GM18873 (cell line): ENCODE measurements at regions not wholly inside any gene's neighbourhood (a gene's known extent, or its start where the extent isn't known, plus 50 kb on each side); places are given as distances from the start of the nearest gene placed in this dataset.

Source experiments
- ATAC-seq: cut with Tn5 transposase; IDR thresholded peaks from one replicate; pipeline ENCODE4 v1.9.1; 2021; ENCODE audit warnings: mild to moderate bottlenecking, moderate library complexity, moderate number of reproducible peaks; ENCODE audit not compliant: unreplicated experiment, low FRiP score

DNA sequence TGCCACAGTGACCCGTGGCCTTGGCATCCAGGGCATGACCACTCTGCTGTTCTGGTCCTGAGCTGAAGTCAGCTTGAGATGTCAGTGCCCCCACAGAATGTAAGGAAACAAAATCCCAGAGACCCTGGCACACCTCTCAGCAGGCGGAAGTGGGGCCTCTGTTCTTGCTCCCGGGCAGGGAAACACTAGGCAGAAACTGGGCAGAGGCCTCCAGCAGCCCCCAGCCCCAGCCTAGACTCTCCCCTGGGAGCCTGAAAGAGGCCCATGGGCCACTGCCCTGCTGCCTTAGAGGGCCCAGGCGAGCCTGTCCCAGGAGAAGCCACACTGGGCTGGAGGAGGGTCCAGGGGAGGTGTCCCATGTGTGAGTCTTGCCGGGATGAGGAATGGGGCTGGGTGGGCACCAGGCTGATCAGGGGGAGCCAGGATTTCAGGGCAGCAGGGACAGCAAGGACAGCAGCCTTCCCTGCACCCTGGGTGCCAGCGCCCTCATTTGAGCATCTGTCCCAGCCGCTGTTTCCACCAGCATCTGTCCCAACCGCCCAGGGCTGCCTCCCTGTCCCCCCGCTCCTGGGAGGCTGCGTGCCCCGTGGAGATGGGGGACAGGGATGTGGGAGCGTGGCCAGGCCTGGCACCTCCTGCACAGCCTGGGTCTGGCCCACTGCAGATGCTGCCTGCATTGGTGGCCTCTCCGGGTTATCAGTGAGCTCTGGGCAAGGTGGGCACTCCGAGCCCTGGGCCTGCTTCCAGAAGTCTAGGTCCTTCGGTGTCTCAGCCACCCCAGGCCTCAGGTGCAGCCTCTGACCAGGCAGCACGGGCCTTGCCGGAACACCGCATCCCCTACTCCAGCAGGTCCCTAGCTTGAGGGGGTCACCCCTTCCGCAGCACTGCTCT is 1072.4 kb downstream of the BRD1 start:
- no peak for ATAC-seq

DNA sequence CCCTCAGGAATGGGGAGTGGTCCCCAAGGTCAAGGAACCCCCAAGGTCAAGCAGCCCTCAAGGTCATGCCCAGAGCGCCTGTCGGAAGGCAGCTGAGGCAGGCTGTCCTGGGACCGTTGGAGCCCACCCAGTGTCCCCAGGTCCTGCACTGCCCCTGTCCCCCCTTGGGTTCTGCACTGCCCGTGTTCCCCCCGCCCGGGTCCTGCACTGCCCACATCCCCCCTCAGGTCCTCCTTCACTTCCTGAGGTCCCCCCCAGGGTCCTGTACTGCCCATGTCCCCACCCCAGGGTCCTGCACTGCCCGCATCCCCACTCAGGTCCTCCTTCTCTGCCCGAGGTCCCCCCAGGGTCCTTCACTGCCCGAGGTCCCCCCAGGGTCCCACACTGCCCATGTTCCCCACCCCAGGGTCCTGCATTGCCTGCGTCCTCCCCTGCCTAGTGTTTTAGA is 1073.0 kb downstream of the BRD1 start:
- ATAC-seq = no peak

DNA sequence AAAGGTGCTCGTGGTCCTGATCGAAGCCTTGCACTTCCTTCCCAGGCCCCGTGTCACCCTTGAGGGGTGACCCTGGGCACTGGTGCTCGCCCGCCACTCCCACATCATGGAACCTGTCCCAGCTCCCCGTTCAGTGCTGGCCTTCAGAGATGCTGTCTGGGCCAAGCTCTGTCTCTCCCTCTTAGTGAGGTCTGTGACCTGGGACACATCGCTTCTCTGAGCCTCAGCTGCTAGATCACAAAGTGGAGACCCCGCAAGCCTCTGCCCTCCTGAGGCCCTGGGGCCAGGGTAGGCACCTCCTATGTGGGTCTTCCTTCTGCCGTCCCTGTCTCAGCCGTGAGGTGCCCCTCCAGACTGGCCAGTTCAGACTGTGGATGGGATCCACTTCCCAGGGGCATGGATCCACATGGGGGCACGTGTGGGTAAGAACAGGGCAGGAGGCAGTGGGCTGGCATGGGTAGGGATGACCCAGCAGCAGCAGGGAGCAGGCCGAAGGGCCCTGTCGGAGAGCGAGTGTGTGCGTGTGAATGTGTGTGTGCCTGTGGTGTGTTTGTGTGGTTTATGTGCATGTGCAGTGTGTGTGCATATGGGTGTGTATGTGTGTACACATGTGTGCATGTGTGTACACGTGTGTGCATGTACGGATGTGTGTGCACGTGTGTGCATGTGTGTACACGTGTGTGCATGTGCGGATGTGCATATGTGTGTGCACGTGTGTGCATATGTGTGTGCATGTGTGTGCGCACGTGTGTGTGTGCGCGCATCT is 1073.7 kb downstream of the BRD1 start:
- ATAC-seq = no peak

DNA sequence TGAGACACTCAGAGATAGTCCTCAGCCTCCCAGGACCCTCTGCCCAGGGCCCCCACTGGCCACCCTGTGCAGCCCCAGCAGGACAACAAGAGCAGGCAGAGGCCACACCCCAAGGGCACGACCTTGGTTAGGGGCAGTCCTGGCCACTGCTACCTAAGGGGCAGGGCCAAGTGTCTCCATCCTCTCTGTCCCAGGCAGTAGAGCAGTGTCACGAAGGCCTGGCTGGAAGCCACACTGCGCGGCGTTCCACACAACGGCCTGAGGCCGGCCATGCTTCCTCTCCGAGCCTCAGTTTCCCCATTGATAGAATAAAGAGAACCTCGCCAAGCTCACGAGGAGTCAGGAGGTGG is 1074.3 kb downstream of the BRD1 start:
- ATAC-seq = no peak

DNA sequence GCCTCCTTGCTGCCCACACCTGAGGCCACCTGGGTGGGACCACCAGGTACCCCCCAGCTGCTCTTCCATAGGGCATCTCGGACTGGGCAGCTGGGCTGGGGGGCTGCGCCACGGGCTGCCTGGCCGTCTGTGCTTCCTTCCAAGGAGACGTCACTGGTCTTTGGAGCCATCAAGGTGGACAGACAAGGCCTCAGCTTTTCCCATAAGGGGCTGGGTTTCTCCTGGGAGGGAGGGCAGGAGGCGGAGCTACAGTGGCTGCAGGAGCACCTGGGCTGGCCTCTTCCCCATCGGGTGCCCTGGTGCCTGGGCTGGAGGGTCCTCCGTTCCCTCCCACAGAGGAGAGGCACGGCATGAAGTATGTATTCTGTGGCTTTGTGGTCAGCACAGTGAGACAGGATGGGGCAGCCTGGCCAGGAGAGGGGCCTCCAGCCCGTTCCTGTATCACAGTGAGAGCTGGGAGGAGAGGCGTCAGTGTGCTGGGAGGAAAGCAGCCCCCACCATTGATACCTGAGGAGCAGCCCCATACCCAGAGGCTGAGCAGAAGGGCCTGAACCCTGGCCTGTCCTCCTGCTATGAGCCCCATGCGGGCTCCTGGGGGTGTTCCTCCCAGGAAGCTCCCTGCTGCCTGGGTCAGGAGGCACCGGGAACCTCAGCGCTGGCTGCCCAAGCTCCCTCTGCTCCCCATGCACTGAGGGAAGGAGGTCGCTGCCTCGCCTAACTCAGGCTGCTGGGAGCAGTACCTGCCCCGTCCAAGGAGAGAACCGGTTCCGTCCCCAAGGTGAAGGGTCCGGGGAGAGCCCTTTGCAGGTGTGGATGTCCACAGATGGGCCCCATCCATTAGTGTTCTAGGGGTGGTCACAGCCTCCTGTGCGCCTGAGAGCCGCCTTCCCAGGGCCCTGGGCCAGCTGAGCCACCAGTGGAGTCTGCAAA is 1075.0 kb downstream of the BRD1 start:
- no peak for ATAC-seq

DNA sequence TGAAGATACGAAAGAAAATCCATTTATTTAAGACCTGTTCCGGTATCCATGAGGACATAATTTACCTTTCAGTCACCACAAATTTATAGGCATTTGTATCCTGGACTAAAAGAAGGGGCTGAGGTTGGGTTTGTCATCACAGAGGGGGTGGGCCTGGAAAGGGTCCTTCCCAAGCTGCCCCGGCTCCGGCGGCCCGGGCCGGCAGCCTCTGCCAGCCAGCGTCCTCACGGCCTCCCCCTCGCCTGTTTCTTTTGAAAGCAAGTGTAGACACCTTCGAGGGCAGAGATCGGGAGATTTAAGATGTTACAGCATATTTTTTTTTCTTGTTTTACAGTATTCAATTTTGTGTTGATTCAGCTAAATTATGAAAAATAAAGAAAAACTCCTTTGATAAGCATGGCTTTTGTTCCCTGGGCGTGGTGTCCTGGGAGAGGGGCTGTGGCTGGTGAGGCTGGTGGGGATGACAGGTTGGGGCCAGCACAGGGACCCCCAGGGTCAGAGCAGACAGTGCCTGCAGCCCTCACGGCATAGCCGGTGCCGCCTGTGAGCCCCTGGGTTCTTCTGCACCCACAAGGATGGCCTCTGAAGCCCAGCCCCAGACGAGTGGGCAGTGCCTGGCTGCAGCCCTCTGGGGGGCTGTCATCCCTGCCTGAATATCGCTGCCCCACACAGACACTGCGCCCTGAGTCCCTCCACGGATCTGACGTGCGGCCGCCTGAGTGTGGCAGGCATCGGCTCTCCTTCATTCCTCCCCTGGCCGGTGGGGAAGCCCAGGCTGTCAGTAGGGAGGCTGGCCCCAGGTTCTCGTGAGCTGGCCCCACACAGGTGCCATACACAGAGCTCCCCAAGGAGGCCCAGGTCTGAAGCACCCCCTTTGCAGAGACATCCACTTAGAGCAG is 1075.9 kb downstream of the BRD1 start:
- no peak for ATAC-seq

DNA sequence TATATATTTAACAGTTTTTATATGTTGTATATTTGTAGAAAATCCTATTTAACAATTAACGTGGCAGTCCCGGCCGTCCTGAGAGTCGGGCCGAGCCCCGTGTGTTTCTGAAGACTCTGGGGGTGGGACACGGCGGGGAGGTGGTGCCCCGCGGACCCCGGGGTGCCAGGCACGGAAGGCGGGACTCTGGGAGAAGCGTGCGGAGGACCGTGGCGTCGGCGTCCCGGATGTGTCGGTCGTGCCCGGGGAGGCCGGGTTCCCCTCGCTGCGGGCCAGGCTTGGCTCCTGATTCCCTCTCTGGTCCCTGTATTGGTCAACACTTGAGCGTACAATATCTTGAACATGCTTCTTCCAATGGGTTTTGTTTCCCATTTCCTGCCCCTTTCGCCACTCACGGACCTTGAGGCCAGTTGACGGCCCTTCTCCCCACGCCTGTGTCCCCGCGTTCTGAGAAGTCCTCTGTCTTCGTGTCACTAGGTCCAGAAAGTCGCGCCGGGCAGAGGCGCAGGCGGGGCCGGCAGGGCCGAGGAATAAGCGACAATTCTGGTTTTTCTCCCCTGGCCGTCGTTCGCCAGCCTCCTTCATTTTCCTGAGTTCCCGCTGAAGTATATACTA is 1076.7 kb downstream of the BRD1 start:
- ATAC-seq = no peak

DNA sequence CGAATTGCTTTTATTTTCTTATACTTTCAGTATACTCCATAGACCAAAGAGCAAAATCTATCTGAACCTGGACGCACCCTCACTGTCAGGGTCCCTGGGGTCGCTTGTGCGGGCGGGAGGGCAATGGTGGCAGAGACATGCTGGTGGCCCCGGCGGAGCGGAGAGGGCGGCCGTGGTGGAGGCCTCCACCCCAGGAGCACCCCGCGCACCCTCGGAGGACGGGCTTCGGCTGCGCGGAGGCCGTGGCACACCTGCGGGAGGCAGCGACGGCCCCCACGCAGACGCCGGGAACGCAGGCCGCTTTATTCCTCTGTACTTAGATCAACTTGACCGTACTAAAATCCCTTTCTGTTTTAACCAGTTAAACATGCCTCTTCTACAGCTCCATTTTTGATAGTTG is 1077.4 kb downstream of the BRD1 start:
- no peak for ATAC-seq

DNA sequence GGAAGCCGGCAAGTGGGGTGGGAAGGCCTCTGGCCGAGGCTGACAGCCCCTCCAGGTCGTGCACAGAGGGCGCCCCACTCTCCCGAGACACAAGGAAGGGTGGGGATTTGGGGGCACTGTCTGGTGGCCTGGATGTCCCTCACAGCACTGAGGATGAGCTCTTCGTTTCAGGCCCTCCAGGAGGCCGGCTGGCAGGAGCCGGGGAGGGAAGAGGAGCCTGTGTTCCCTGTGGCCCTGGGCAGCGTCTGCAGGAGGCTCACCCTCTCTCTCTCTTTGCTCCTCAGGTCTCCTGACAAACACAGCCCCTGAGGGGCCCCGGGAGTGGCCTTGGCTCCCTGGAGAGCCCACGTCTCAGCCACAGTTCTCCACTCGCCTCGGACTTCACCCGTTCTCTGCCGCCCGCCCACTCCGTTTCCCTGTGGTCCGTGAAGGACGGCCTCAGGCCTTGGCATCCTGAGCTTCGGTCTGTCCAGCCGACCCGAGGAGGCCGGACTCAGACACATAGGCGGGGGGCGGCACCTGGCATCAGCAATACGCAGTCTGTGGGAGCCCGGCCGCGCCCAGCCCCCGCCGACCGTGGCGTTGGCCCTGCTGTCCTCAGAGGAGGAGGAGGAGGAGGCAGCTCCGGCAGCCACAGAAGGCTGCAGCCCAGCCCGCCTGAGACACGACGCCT is 1078.0 kb downstream of the BRD1 start:
- ATAC-seq = no peak

DNA sequence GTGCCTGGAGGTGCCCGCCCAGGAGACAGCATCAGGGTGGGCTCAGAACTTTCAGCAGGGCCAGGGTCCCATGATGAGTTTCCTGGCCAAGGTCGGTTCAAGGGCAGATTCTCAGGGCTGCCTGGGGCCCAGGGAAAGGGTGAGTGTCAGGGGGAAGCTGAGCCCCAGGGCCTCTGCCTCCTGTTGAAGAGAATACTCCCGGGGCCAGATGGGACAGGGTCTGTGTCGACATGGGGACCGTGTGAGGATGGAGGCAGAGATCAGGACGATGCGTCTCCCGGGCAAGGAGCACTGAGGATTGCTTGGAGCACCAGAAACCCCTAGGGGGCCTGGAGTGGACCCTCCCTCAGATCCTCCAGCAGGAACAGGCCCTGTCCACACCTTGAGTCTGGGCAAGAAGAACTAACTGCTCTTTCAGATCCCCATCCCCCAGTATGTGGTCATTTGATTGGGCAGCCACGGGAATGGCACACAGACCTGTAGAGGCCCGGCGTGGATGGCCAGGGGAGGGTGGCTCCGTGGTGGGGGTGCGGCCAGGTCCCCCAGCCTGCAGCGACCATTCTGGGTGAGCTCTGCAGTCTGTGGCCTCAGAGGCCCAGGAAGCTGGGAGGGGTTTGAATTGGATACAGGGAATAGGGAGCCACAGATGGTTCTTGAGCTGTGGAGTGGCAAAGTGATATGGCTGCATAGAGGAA is 1078.7 kb downstream of the BRD1 start:
- ATAC-seq = no peak

DNA sequence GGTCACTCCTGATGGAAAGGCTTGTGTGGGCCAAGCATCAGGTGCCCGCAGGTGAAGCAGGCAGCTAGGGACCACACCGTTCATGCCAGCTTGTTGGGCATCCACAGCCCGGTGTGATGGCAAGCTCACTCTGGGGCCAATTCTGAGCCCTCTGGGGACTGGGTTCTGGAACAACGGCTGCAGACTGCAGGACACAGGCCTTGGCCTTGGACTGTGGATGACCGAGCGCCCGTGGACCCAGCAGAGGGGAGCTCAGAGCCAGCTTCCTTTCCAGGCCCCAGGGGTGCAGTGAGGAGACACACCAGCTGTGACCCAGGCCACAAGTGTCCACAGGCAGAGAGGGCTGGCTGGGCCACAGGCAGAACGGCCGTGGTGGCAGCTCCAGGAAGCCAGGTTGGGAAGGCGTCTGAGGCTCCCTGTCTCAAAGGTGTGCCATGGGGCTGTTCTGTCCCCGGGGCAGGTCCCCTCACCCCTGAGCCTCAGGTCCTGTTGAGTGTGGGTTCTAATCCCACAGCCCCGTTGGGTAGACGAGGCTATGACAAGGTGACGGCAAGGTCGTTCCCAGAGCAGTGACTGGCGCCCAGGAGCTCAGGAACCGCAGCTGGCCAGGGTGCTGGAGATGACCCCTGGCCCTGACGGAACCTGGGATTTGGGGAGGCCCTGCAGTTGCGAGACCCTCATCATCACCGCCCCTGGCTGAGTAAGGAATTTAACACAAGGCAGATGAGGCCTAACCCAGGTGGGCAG is 1079.4 kb downstream of the BRD1 start:
- no peak for ATAC-seq

DNA sequence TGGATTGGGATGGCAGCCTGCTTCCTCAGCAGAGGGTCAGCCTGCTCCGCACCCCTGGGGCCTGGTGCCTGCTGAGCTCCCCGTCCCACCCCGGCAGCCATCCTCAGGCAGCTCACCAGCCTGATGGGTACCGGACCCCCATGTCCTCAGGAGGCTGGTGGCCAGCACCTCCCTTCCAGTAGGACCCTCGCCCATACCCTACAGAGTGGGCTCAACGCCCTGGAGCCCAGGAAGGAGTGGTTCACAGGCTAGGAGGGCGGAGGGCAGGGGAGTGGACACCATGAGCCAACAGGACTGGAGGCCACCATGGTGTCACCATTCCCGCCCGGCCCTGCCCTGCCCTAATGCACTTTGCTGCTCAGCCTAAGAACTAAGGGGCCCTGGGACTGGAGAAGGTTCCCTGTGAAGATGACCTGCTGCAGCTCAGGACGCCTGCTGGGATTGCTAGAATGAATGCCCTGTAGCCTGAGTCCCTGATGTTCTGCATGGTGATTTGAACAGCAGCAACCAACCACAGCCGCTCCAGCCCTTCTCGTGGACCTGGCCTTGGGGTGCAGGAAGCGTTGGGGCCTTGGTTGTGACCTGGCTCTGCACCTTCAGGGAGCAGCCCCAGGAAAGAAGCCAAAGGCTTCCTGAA is 1080.8 kb downstream of the BRD1 start:
- no peak for ATAC-seq

DNA sequence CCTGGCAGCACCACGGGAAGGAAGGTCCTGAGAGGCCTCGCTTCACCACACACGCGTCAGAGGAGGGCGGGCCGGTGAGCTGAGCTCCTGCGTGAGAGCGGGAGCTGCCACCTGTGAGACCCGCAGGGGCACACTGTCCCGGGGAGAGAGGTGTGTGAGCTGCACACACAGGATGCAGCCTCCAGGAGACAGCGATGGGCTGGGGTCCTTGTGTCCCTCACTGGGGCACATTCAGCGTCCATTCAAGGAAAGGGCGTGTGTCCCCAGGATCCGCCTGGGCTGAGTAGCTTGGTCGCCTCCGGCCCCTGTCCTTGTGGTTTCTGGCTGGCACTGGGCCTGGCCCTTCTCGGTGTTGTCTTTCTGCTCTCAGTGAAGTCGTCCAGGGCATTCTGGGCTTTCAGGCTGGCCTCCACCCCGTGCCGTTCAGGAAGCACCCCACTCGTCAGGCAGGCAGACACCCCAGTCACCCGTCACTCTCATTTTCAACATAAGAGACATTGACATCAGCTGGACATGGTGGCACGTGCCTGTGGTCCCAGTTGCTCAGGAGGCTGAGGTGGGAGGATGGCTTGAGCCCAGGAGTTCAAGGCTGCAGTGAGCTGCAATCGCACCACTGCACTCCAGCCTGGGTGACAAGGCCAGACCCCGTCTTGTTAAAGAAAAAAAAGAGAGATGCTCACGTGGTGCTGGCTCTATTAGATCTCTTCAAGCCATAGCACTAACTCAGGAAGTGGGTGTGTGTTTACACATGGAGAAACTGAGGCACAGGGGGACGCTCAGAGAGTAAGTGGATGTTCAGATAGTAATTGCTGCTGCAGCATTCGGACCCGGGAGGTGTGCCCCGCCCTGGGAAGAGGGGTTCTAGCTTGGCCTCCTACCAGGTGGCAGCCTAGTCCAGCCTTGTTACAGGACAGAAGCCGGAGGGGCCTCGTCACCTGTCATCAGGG is 1081.6 kb downstream of the BRD1 start:
- ATAC-seq = no peak

DNA sequence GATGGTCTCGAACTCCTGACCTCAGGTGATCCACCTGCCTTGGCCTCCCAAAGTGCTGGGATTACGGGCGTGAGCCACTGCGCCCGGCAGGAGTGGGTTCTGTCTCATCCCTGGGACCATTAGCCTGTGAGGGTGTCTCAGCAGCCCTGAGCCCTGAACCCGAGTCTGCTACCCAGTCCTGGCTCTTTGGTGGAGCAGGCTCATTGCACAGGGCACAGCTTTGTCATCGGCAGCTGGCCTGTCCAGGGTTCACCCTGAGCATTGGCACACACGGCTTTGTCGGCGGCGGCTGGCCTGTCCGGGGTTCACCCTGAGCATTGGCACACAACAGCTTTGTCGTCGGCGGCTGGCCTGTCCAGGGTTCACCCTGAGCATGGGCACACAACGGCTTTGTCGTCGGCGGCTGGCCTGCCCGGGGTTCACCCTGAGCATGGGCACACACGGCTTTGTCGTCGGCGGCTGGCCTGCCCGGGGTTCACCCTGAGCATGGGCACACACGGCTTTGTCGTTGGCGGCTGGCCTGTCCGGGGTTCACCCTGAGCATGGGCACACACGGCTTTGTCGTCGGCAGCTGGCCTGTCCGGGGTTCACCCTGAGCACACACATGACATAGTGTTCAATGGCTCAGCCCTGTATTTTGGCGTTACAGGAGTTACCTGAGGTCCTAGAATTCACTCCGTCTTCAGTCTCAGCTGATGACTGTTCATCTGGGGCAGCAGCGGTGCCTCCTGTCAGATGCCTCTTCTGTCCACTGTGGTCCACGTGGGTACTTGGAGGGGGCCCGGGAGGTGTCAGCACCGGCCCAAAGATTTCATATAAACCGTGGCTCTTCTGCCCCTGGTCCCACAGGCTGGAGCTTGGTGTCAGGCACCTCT is 1082.5 kb downstream of the BRD1 start:
- no peak for ATAC-seq

DNA sequence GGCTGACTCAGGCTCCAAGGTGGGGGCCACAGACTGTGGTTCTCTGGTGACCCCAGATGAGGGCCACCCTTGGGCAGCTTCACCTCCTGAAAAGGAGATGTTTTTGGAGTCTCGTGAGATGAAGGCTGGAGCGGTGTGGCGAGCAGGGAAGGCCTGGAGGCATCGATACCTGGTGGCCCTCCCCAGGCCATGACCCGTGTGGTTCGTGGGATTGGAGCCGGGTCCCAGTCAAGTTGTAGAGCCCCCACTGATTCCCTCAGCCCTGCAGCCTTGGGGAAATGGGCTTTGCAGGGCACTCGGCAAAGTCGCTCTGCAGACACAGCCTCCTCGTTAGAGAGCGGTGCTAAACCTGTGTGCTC is 1083.4 kb downstream of the BRD1 start:
- ATAC-seq = no peak
